ENCODE measurements at regions not wholly inside any gene's neighbourhood (a gene's known extent, or its start where the extent isn't known, plus 50 kb on each side); places are given as distances from the start of the nearest gene placed in this dataset.

- no peak for TF ChIP-seq CTCF (IDR thresholded peaks at IDR 0.05 in 4 of 5, conservative IDR thresholded peaks at IDR 0.05 in 1 of 5)
- TF ChIP-seq POLR2A (IDR thresholded peaks at IDR 0.05) = no peak
Measured at GRCh38 chr3:87349833-87350232, 73.4 kb upstream of the POU1F1 start.

Data from gastrocnemius medialis (tissue), 4 donors.